HEK293 (cell line): ENCODE measurements at regions not wholly inside any gene's neighbourhood (a gene's known extent, or its start where the extent isn't known, plus 50 kb on each side); places are given as distances from the start of the nearest gene placed in this dataset.

ENCODE experiments used
- CTCF ChIA-PET: fragments of 350-600 bp; formaldehyde crosslinking; extraction: SDS; loops from one replicate; lab custom pipeline; 2021; ENCODE audit warnings: antibody characterized with exemption; lab: Yijun Ruan, JAX
- POLR2A ChIA-PET: fragments of 300-600 bp; formaldehyde crosslinking; extraction: SDS; loops from one replicate; lab custom pipeline; 2020; ENCODE audit warnings: antibody characterized with exemption, inconsistent platforms; lab: Yijun Ruan, JAX
- H3K27ac ChIP-seq: fragments of 200-500 bp; sonication (Bioruptor generic); 2 replicates; pipeline ENCODE4 v1.5.1; 2014; ENCODE audit warnings: low read depth, low read length, control low read depth, inconsistent platforms; ENCODE audit errors: extremely low read depth
- H3K36me3 ChIP-seq, 2 experiments: fragments of 200-500 bp in 1 of 2; sonication (Bioruptor generic) in 1 of 2; 1 replicate in 1 of 2; 2 replicates in 1 of 2; pipeline ENCODE4 v1.5.1; 2014 to 2017; ENCODE audit warnings: inconsistent platforms in 2 of 2, low read length in 2 of 2; ENCODE audit not compliant: control insufficient read depth in 2 of 2, insufficient read depth in 1 of 2
- H3K4me1 ChIP-seq: fragments of 200-500 bp; sonication (Bioruptor generic); 2 replicates; pipeline ENCODE4 v1.5.1; 2014; ENCODE audit warnings: mild to moderate bottlenecking, low read length, inconsistent platforms; ENCODE audit not compliant: control insufficient read depth, insufficient read depth
- H3K4me3 ChIP-seq: 2 replicates; pipeline ENCODE4 v1.5.1; 2011; ENCODE audit warnings: low read depth, mild to moderate bottlenecking, control low read depth, low read length, moderate library complexity
- H3K9me3 ChIP-seq: fragments of 200-500 bp; sonication (Bioruptor generic); 2 replicates; pipeline ENCODE4 v1.5.1; 2014; ENCODE audit warnings: low read depth, low read length, inconsistent platforms; ENCODE audit not compliant: control insufficient read depth, insufficient read depth
- BCL11B ChIP-seq: fragments of 450-650 bp; formaldehyde crosslinking; IDR thresholded peaks from 2 replicates; pipeline ENCODE4 v1.5.1; 2016; ENCODE audit warnings: low read depth, missing biosample characterization, missing genetic modification characterization
- OSR2 ChIP-seq: fragments of 450-650 bp; formaldehyde crosslinking; IDR thresholded peaks from 2 replicates; pipeline ENCODE4 v1.5.1; 2016; ENCODE audit warnings: missing biosample characterization, missing genetic modification characterization
- PRDM1 ChIP-seq: fragments of 450-650 bp; formaldehyde crosslinking; IDR thresholded peaks from 2 replicates; pipeline ENCODE4; 2016; ENCODE audit warnings: missing biosample characterization, missing genetic modification characterization
- SCRT1 ChIP-seq: fragments of 450-650 bp; formaldehyde crosslinking; IDR thresholded peaks from 2 replicates; pipeline ENCODE4 v1.5.1; 2016; ENCODE audit warnings: missing biosample characterization, missing genetic modification characterization, borderline replicate concordance
- ZBTB8A ChIP-seq: fragments of 450-650 bp; formaldehyde crosslinking; IDR thresholded peaks from 2 replicates; pipeline ENCODE4 v1.5.1; 2016; ENCODE audit warnings: missing biosample characterization, missing genetic modification characterization
- ZNF114 ChIP-seq: fragments of 450-650 bp; formaldehyde crosslinking; IDR thresholded peaks from 2 replicates; pipeline ENCODE4 v1.5.0; 2017; ENCODE audit warnings: missing biosample characterization, missing genetic modification characterization
- ZNF211 ChIP-seq: fragments of 450-650 bp; formaldehyde crosslinking; IDR thresholded peaks from 2 replicates; pipeline ENCODE4 v1.5.1; 2016; ENCODE audit warnings: low read depth, missing biosample characterization, missing genetic modification characterization
- ZNF311 ChIP-seq: fragments of 450-650 bp; formaldehyde crosslinking; IDR thresholded peaks from 2 replicates; pipeline ENCODE4 v1.5.1; 2017; ENCODE audit warnings: missing biosample characterization, missing genetic modification characterization, borderline replicate concordance
- ZNF335 ChIP-seq: fragments of 450-650 bp; formaldehyde crosslinking; conservative IDR thresholded peaks from 2 replicates; pipeline ENCODE4 v1.5.1; 2016; ENCODE audit warnings: missing biosample characterization, missing genetic modification characterization
- ZNF366 ChIP-seq: fragments of 450-650 bp; formaldehyde crosslinking; conservative IDR thresholded peaks from 2 replicates; pipeline ENCODE4 v1.5.1; 2016; ENCODE audit warnings: missing biosample characterization, missing genetic modification characterization
- ZNF391 ChIP-seq: fragments of 450-650 bp; formaldehyde crosslinking; IDR thresholded peaks from 2 replicates; pipeline ENCODE4 v1.5.1; 2016; ENCODE audit warnings: low read depth, missing biosample characterization, missing genetic modification characterization, borderline replicate concordance
- ZNF501 ChIP-seq: fragments of 450-650 bp; formaldehyde crosslinking; IDR thresholded peaks from 2 replicates; pipeline ENCODE4 v1.5.1; 2016; ENCODE audit warnings: missing biosample characterization, missing genetic modification characterization
- ZNF529 ChIP-seq: fragments of 450-650 bp; formaldehyde crosslinking; IDR thresholded peaks from 2 replicates; pipeline ENCODE4 v1.5.1; 2017; ENCODE audit warnings: missing genetic modification characterization, missing biosample characterization; ENCODE audit not compliant: insufficient replicate concordance
- ZNF654 ChIP-seq: fragments of 450-650 bp; formaldehyde crosslinking; IDR thresholded peaks from 2 replicates; pipeline ENCODE4 v1.5.1; 2016; ENCODE audit warnings: low read depth, missing biosample characterization, missing genetic modification characterization
- ZNF76 ChIP-seq: fragments of 450-650 bp; formaldehyde crosslinking; IDR thresholded peaks from 2 replicates; pipeline ENCODE4; 2016; ENCODE audit warnings: low read depth, missing biosample characterization, missing genetic modification characterization, borderline replicate concordance
- ZNF768 ChIP-seq: fragments of 450-650 bp; formaldehyde crosslinking; IDR thresholded peaks from 2 replicates; pipeline ENCODE4 v1.5.1; 2018; ENCODE audit warnings: missing biosample characterization, mild to moderate bottlenecking, missing genetic modification characterization
- ZNF777 ChIP-seq: fragments of 450-650 bp; formaldehyde crosslinking; IDR thresholded peaks from 2 replicates; pipeline ENCODE4 v1.5.1; 2017; ENCODE audit warnings: missing biosample characterization, missing genetic modification characterization, borderline replicate concordance
- ZNF843 ChIP-seq: fragments of 450-650 bp; formaldehyde crosslinking; IDR thresholded peaks from 2 replicates; pipeline ENCODE4 v1.5.1; 2016; ENCODE audit warnings: missing biosample characterization, missing genetic modification characterization
- TF ChIP-seq, protein P1 (sequence below): fragments of 450-650 bp; formaldehyde crosslinking; IDR thresholded peaks from 2 replicates; pipeline ENCODE4 v1.5.1; 2017; ENCODE audit warnings: missing biosample characterization, missing genetic modification characterization
- TF ChIP-seq, protein P2 (sequence below): fragments of 450-650 bp; formaldehyde crosslinking; conservative IDR thresholded peaks from 2 replicates; pipeline ENCODE4 v1.5.1; 2016; ENCODE audit warnings: low read depth, missing biosample characterization, missing genetic modification characterization
- TF ChIP-seq, protein P3 (sequence below): fragments of 450-650 bp; formaldehyde crosslinking; IDR thresholded peaks from 2 replicates; pipeline ENCODE4 v1.5.1; 2016; ENCODE audit warnings: missing biosample characterization, missing genetic modification characterization, borderline replicate concordance
- TF ChIP-seq, protein P4 (sequence below): fragments of 450-650 bp; formaldehyde crosslinking; IDR thresholded peaks from 2 replicates; pipeline ENCODE4 v1.5.1; 2016; ENCODE audit warnings: missing biosample characterization, missing genetic modification characterization

DNA sequence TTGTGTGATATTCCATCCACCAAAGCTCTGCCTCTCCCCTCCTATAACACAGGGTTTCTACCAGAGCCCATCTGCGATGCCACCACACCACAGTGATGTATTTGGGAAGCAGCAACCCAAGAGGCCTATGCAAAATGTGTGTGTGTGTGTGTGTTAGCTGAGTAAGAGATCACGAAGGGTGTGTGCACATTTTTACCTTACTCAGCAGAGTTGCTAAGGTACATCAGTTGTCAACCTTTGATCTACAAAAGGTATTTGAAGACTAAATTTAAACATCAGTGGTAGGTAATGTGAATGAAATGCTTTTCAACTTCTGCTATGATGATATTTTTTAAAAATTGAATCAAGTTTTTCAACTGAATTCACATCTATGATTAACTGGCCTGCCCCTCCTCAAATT, 227.6 kb downstream of the FBXO15 start:
- POLR2A ChIA-PET = no interaction called here
- TF ChIP-seq ZNF777 = no peak
- TF ChIP-seq ZNF843 (tag by site-specific recombination) = no peak
- TF ChIP-seq ZNF391 = no peak
- TF ChIP-seq ZNF76 (tag by site-specific recombination) = no peak
- no peak for TF ChIP-seq ZNF529
- TF ChIP-seq, protein P1, sequence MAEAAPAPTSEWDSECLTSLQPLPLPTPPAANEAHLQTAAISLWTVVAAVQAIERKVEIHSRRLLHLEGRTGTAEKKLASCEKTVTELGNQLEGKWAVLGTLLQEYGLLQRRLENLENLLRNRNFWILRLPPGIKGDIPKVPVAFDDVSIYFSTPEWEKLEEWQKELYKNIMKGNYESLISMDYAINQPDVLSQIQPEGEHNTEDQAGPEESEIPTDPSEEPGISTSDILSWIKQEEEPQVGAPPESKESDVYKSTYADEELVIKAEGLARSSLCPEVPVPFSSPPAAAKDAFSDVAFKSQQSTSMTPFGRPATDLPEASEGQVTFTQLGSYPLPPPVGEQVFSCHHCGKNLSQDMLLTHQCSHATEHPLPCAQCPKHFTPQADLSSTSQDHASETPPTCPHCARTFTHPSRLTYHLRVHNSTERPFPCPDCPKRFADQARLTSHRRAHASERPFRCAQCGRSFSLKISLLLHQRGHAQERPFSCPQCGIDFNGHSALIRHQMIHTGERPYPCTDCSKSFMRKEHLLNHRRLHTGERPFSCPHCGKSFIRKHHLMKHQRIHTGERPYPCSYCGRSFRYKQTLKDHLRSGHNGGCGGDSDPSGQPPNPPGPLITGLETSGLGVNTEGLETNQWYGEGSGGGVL (tag by site-specific recombination) = no peak
- TF ChIP-seq, protein P2, sequence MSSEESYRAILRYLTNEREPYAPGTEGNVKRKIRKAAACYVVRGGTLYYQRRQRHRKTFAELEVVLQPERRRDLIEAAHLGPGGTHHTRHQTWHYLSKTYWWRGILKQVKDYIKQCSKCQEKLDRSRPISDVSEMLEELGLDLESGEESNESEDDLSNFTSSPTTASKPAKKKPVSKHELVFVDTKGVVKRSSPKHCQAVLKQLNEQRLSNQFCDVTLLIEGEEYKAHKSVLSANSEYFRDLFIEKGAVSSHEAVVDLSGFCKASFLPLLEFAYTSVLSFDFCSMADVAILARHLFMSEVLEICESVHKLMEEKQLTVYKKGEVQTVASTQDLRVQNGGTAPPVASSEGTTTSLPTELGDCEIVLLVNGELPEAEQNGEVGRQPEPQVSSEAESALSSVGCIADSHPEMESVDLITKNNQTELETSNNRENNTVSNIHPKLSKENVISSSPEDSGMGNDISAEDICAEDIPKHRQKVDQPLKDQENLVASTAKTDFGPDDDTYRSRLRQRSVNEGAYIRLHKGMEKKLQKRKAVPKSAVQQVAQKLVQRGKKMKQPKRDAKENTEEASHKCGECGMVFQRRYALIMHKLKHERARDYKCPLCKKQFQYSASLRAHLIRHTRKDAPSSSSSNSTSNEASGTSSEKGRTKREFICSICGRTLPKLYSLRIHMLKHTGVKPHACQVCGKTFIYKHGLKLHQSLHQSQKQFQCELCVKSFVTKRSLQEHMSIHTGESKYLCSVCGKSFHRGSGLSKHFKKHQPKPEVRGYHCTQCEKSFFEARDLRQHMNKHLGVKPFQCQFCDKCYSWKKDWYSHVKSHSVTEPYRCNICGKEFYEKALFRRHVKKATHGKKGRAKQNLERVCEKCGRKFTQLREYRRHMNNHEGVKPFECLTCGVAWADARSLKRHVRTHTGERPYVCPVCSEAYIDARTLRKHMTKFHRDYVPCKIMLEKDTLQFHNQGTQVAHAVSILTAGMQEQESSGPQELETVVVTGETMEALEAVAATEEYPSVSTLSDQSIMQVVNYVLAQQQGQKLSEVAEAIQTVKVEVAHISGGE (tag by site-specific recombination) = no peak
- no peak for TF ChIP-seq ZNF211 (tag by site-specific recombination)
- TF ChIP-seq PRDM1 (tag by site-specific recombination) = no peak
- no peak for TF ChIP-seq BCL11B (tag by site-specific recombination)
- no peak for TF ChIP-seq ZNF768
- TF ChIP-seq ZNF311 = no peak
- CTCF ChIA-PET = interaction anchor here (0.7 kb wide), 1 partner anchor 77 kb away, joined by 3 read pairs; no protein-coding TSS in a partner anchor

DNA sequence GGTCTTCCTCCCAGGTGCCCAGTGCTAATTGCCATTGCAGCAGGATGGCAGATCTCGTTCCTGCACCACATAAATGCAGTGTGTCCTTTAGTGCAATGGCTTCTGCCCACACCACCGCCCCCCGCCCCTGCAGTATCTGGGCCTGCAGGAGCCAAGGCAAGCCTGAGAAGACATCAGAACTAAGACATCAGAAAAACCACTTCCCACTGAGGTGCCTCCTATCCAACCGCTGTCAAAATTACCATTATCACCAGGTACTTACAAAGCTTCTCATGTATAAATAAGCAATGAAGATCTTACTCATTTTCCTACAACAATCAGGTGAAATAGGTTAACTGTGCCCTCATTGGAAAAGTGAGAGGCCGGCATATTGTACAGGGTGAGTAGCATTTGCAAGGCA, 228.8 kb downstream of the FBXO15 start:
- Histone ChIP-seq H3K9me3 (no peaks in the 10 kb centered on the region), H3K27ac (no peak overlapping the region), H3K36me3 (no peaks in the 10 kb centered on the region), H3K4me3 (no peak overlapping the region), H3K4me1 (no peaks in the 10 kb centered on the region)
- TF ChIP-seq, protein P3, sequence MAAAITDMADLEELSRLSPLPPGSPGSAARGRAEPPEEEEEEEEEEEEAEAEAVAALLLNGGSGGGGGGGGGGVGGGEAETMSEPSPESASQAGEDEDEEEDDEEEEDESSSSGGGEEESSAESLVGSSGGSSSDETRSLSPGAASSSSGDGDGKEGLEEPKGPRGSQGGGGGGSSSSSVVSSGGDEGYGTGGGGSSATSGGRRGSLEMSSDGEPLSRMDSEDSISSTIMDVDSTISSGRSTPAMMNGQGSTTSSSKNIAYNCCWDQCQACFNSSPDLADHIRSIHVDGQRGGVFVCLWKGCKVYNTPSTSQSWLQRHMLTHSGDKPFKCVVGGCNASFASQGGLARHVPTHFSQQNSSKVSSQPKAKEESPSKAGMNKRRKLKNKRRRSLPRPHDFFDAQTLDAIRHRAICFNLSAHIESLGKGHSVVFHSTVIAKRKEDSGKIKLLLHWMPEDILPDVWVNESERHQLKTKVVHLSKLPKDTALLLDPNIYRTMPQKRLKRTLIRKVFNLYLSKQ (tag by site-specific recombination) = no peak
- TF ChIP-seq ZNF114 (no peak), ZNF654 (tag by site-specific recombination) (no peak), ZNF366 (tag by site-specific recombination) (no peak), SCRT1 (no peak), ZNF335 (tag by site-specific recombination) (no peak), ZBTB8A (tag by site-specific recombination) (no peak), ZNF391 (no peak), OSR2 (tag by site-specific recombination) (no peak), ZNF501 (no peak)
- TF ChIP-seq, protein P1 (tag by site-specific recombination) = no peak
- TF ChIP-seq, protein P4, sequence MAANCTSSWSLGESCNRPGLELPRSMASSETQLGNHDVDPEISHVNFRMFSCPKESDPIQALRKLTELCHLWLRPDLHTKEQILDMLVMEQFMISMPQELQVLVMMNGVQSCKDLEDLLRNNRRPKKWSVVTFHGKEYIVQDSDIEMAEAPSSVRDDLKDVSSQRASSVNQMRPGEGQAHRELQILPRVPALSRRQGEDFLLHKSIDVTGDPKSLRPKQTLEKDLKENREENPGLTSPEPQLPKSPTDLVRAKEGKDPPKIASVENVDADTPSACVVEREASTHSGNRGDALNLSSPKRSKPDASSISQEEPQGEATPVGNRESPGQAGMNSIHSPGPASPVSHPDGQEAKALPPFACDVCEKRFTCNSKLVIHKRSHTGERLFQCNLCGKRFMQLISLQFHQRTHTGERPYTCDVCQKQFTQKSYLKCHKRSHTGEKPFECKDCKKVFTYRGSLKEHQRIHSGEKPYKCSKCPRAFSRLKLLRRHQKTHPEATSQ = no peak
- TF ChIP-seq, protein P2 (tag by site-specific recombination) = no peak
- POLR2A ChIA-PET = no interaction called here
- CTCF ChIA-PET = no interaction called here

More for the DNA sequence above, 227.6 kb downstream of the FBXO15 start:
- Histone ChIP-seq H3K4me3 (no peak overlapping the region), H3K9me3 (no peaks in the 10 kb centered on the region), H3K27ac (no peak overlapping the region), H3K4me1 (no peaks in the 10 kb centered on the region), H3K36me3 (no peaks in the 10 kb centered on the region)
